ENCODE measurements at regions not wholly inside any gene's neighbourhood (a gene's known extent, or its start where the extent isn't known, plus 50 kb on each side); places are given as distances from the start of the nearest gene placed in this dataset.

GRCh38 chr6:164845773-164846172 lies 463.6 kb downstream of the C6orf118 start:
- TF ChIP-seq CTCF (IDR thresholded peaks at IDR 0.05) (no peak), POLR2A (IDR thresholded peaks at IDR 0.05) (no peak), EP300 (IDR thresholded peaks at IDR 0.05) (no peak), POLR2AphosphoS5 (IDR thresholded peaks at IDR 0.05) (no peak)
